Small intestine (tissue), 7 donors: ENCODE measurements at regions not wholly inside any gene's neighbourhood (a gene's known extent, or its start where the extent isn't known, plus 50 kb on each side); places are given as distances from the start of the nearest gene placed in this dataset.

Source experiments
- DNase-seq, 2 donors: peaks; one replicate each; pipeline versions ENCODE4 v3.0.0 to v3.0.0-alpha.2; 2013
- FAIRE-seq: peaks from 2 replicates; lab custom pipeline; 2012; peaks lifted over from hg19 to GRCh38; lab: Jason Lieb, UNC
- H3K27ac ChIP-seq, 3 donors: one replicate each; pipeline ENCODE4 v1.5.1; 2013; ENCODE audit warnings: low read length in 2 of 3, mild to moderate bottlenecking in 2 of 3, control low read depth in 1 of 3, inconsistent platforms in 1 of 3, low read depth in 1 of 3, moderate library complexity in 1 of 3
- H3K27me3 ChIP-seq, 3 donors: one replicate each; pipeline ENCODE4 v1.6.1; 2013; ENCODE audit warnings: low read length in 3 of 3, inconsistent platforms in 1 of 3; ENCODE audit not compliant: control insufficient read depth in 3 of 3, insufficient read depth in 3 of 3
- H3K36me3 ChIP-seq, 3 donors: one replicate each; pipeline ENCODE4 v1.6.1; 2013; ENCODE audit warnings: low read length in 3 of 3, inconsistent platforms in 1 of 3, low read depth in 1 of 3, mild to moderate bottlenecking in 1 of 3, moderate library complexity in 1 of 3; ENCODE audit not compliant: control insufficient read depth in 3 of 3, insufficient read depth in 2 of 3
- H3K4me1 ChIP-seq, 3 donors: one replicate each; pipeline ENCODE4 v1.6.1; 2013; ENCODE audit warnings: low read length in 2 of 3, inconsistent platforms in 1 of 3, low read depth in 1 of 3, mild to moderate bottlenecking in 1 of 3, moderate library complexity in 1 of 3; ENCODE audit not compliant: control insufficient read depth in 3 of 3, insufficient read depth in 2 of 3
- H3K4me3 ChIP-seq, 3 donors: one replicate each; pipeline ENCODE4 v1.5.1; 2013; ENCODE audit warnings: low read length in 3 of 3, control low read depth in 1 of 3, inconsistent platforms in 1 of 3, low read depth in 1 of 3, mild to moderate bottlenecking in 1 of 3, moderate library complexity in 1 of 3
- H3K9me3 ChIP-seq, 2 donors: one replicate each; pipeline ENCODE4 v1.6.1; 2013; ENCODE audit warnings: low read depth in 1 of 2, low read length in 1 of 2; ENCODE audit not compliant: control insufficient read depth in 2 of 2, insufficient read depth in 1 of 2
- WGBS, 3 donors: extraction: QIAGEN DNeasy Blood & Tissue Kit; methylation state at CpG; one replicate each; pipeline ENCODE4 v1.1.7; 2013; 5-methylcytosine and 5-hydroxymethylcytosine counted together
- donor health status: healthy with polysubstance abuse.
- donor health status: control.
- donor health status: control.
- donor health status: Bipolar disorder and iron deficiency.
- donor health status: healthy.

DNA sequence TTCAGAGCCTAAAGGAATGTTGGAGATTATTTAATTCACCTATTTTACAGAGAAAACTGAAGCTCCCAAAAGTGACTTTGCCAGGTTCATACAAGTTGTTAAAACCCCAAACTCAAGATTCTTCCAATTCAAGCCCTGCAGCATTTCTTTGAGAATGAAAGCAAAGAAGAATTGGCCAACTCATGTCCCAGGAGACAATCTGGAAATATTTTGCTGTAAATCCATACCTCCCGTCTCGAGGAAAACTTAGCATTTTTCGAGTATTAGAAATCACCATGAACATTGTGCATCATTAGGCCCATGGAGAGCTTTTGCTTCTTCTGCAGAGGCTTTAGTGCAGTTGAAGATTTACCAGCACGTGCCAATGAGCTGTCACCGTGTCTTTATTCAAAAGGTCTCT, 176.4 kb upstream of the KCNJ16 start:
- Histone ChIP-seq H3K4me1 (no peaks in the 10 kb centered on the region), H3K9me3 (no peaks in the 10 kb centered on the region), H3K4me3 (no peak overlapping the region), H3K36me3 (no peaks in the 10 kb centered on the region), H3K27me3 (no peaks in the 10 kb centered on the region), H3K27ac (no peak overlapping the region)
- no peak for FAIRE-seq
- 86 to 89% (median 87%) methylated on average over 5 of the region's 5 CpGs for WGBS, 3 donors
- no peak for DNase-seq

DNA sequence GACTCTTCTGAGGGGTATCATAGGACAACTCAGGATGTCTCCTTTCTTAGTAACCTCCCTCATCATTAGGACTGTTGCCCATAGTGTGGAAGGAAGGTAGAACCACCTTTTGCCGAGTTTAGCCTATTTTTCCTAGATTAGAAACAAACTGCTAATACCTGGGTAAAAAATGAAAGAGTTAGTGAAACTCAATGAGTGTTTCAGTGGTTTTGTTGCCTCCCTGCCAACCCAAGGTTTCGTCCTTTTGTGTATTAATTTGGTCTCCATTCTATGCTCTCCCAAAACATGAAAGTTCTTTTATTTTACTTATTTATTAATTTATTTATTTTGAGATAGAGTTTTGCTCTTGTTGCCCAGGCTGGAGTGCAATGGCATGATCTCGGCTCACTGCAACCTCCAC, 174.9 kb upstream of the KCNJ16 start:
- Histone ChIP-seq H3K27ac (no peak overlapping the region), H3K36me3 (no peaks in the 10 kb centered on the region), H3K4me3 (no peak overlapping the region), H3K4me1 (no peaks in the 10 kb centered on the region), H3K9me3 (no peaks in the 10 kb centered on the region), H3K27me3 (no peaks in the 10 kb centered on the region)
- no peak for DNase-seq
- FAIRE-seq, result no peak
- WGBS, 3 donors, result 81 to 86% (median 86%) methylated on average over 3 of the region's 3 CpGs

DNA sequence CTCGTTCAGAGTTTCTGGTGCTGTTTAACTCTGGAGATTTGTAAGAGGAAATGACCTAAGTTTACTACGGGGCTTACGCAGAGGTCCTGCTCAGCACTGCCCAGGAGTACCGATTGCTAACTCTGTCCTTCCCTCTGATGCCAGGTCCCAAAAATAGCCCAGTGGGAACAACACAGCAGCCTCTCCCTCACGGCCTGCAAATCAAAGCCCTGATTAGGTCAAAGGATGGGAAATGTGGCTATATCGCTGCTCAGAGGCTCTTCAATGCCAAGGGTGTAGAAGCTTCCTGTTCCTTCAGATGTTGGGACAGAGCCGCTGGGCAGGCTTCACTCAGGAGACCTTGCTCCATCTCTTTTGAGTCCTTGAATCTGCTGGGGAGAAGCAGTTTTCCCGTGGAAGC, 174.2 kb upstream of the KCNJ16 start:
- H3K36me3 ChIP-seq, result no peaks in the 10 kb centered on the region
- no peak for DNase-seq
- FAIRE-seq, result no peak
- no peak overlapping the region for H3K27ac ChIP-seq
- H3K4me1 ChIP-seq, result no peaks in the 10 kb centered on the region
- WGBS, 3 donors, result 67 to 73% (median 72%) methylated on average over 8 of the region's 8 CpGs
- no peaks in the 10 kb centered on the region for H3K9me3 ChIP-seq
- H3K27me3 ChIP-seq, result no peaks in the 10 kb centered on the region
- H3K4me3 ChIP-seq, result no peak overlapping the region

DNA sequence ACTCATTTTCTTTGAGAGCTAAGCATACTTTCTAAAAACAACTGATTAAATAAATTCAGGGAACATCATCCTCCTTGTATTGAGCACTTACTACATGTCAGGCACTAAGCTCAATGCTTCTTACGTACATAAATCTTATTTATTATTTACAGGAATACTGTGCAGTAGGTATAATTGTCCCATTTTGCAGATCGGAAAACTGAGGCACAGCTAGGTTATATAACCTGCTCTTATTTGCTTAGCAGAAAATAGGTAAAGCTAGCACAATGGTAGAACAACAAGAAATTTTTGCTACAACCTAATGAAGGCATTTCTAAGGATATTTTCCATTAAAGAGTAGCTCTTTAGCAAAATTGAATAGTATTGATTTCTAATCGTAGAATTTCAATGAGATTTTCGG, 168.7 kb upstream of the KCNJ16 start:
- 88 to 90% (median 89%) methylated on average over 4 of the region's 4 CpGs for WGBS, 3 donors
- H3K27me3 ChIP-seq, result no peaks in the 10 kb centered on the region
- no peaks in the 10 kb centered on the region for H3K36me3 ChIP-seq
- H3K9me3 ChIP-seq, result no peaks in the 10 kb centered on the region
- H3K27ac ChIP-seq, result no peak overlapping the region
- no peak for FAIRE-seq
- H3K4me1 ChIP-seq, result no peaks in the 10 kb centered on the region
- no peak overlapping the region for H3K4me3 ChIP-seq
- DNase-seq, result no peak

DNA sequence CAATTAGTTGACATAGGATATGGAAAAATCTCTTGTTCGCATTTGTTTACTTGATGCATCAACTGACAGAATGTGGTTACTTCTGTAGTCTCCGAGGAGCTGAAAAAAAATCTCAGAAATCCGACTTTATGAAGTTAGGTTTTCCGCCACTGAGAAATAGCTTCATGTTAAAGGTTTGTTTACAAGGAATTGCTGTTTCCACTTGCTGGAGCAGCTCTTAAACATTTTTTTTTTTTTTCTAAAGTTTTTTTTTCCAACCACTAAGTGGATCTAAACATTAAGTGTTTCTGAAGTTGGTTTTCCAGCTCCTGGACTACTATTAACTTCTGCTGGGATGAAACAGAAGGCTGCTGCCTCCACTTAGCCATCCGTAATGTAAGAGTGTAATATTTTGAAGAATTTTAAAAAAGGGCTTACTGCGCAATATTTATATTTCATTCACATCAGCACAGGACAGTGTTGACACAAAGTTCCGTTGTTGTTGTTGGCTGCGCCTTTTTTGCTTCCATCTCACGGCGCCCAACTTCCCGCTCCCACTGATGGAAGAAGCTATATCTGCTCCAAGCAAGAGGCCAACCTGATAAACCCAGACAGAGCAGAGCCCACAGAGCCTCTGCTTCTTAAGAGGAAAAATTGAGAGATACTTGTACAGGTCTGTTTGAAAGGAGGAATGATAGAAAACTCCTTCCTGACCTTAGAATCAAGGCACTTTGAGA, 167.7 kb upstream of the KCNJ16 start:
- 66 to 84% (median 84%) methylated on average over 11 of the region's 11 CpGs for WGBS, 3 donors
- H3K27me3 ChIP-seq, result no peaks in the 10 kb centered on the region
- DNase-seq (no peak), FAIRE-seq (no peak)
- H3K4me3 ChIP-seq, result no peak overlapping the region
- no peaks in the 10 kb centered on the region for H3K9me3 ChIP-seq
- no peak overlapping the region for H3K27ac ChIP-seq
- no peaks in the 10 kb centered on the region for H3K36me3 ChIP-seq
- no peaks in the 10 kb centered on the region for H3K4me1 ChIP-seq

DNA sequence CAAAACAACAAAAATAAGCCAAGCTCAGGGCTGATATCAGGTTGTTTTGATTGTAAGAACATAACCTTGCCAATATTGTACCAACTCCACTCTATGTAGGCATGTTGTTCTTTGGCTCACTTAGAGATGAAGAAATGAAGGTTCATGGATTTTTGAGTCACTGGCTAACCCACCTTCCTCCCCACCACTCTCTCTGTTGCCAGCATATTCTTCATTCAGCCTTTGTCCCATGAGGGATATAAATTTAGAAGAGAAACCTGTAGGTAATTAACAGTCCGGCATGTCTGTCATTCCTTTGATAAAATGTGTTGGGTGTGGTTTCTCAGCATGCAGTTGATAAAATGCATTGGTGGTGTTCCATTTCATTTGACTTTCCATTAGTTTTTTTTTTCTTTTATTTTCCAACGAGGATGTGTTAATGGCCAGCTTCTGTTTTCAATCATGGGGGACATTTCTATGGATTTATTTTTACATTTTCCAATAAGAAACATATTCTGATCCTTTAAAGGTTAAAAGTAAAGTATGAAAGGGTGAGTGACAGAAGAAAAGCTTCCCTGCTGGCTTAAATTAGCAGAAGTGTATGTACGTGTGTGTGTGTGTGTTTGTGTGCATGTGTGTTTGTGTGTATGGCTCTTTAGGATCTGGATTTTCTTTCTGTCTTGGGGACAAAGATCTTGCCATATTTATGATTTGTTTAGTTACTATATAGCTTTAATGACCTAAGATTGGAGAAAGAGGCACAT, 166.2 kb upstream of the KCNJ16 start:
- 25 to 55% (median 26%) methylated on average over 3 of the region's 3 CpGs for WGBS, 3 donors
- no peak overlapping the region for H3K4me3 ChIP-seq
- no peak overlapping the region for H3K27ac ChIP-seq
- no peaks in the 10 kb centered on the region for H3K9me3 ChIP-seq
- DNase-seq (no peak), FAIRE-seq (no peak)
- no peaks in the 10 kb centered on the region for H3K4me1 ChIP-seq
- no peaks in the 10 kb centered on the region for H3K36me3 ChIP-seq
- no peaks in the 10 kb centered on the region for H3K27me3 ChIP-seq

DNA sequence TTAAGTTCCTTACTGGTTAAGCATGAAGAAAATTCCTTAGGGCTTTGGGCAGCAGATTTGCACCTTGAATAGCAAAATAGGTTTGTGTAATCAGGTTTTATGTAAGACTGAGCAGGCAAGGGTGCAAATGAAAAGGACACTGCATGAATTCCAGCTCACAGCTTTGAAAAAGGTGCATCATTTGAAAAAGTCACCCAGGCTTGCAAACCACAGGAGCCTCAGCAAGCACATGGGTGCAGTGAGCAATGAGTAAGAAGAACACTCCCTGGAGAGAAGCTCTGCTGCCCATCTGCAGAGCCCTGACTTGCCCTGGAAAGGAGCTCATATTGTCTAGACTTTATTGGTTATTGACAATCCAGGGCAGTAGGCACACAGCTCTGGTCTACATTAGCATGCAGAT, 165.6 kb upstream of the KCNJ16 start:
- no peak for DNase-seq
- H3K36me3 ChIP-seq, result no peaks in the 10 kb centered on the region
- no peak overlapping the region for H3K4me3 ChIP-seq
- H3K27ac ChIP-seq, result no peak overlapping the region
- no peaks in the 10 kb centered on the region for H3K9me3 ChIP-seq
- no peak for FAIRE-seq
- H3K4me1 ChIP-seq, result no peaks in the 10 kb centered on the region
- no peaks in the 10 kb centered on the region for H3K27me3 ChIP-seq

DNA sequence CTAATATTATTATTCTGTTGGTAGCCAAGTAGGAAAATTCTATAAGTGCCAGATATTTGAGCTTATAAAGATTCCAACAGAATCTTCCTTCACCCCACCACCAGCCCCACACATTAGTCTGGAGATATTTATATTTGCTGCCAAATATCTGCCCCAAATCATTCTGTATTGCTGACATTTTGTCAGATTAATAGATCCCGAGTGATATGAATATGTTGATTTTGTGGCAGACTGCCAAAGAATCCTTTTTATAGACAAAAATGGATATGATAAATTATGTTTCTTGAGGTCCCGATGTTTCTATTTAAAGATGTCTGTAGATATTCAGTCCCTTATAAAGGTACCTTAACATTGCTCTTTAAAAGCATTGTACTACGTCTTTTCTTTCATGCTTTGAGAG, 162.2 kb upstream of the KCNJ16 start:
- FAIRE-seq (no peak), DNase-seq (no peak)
- WGBS, 3 donors, result 62 to 76% (median 69%) methylated on average over 3 of the region's 3 CpGs
- Histone ChIP-seq H3K27me3 (no peaks in the 10 kb centered on the region), H3K27ac (no peak overlapping the region), H3K9me3 (no peaks in the 10 kb centered on the region), H3K4me1 (no peaks in the 10 kb centered on the region), H3K4me3 (no peak overlapping the region), H3K36me3 (no peaks in the 10 kb centered on the region)
